H1 (cell line): ENCODE measurements at regions not wholly inside any gene's neighbourhood (a gene's known extent, or its start where the extent isn't known, plus 50 kb on each side); places are given as distances from the start of the nearest gene placed in this dataset.

Source experiments
- CTCF ChIA-PET: fragments of 300-600 bp; sonication (Branson Sonifier 250); formaldehyde crosslinking; loops from one replicate; lab custom pipeline; 2021; ENCODE audit not compliant: partially characterized antibody; lab: Charles Lee
- POLR2A ChIA-PET: fragments of 300-600 bp; sonication (Branson Sonifier 250); formaldehyde crosslinking; loops from one replicate; lab custom pipeline; 2021; ENCODE audit warnings: inconsistent platforms; ENCODE audit not compliant: partially characterized antibody; lab: Charles Lee
- DNase-seq, 2 experiments: peaks; one replicate each; pipeline versions ENCODE4 v3.0.0 to v3.0.0-alpha.2; 2010 to 2022; ENCODE audit warnings: low spot score in 2 of 2, low read depth in 1 of 2, mixed read lengths in 1 of 2
- FAIRE-seq: peaks from 2 replicates; lab custom pipeline; 2011; peaks lifted over from hg19 to GRCh38; lab: Jason Lieb, UNC
- H2AFZ ChIP-seq: 2 replicates; pipeline ENCODE4 v1.8.1; 2012; ENCODE audit warnings: low read length, inconsistent platforms
- H2AK5ac ChIP-seq: 2 replicates; pipeline ENCODE4 v1.6.1; 2013; ENCODE audit warnings: low read depth, low read length
- H2BK120ac ChIP-seq: replicated peaks from 2 replicates; pipeline ENCODE3; 2013; ENCODE audit warnings: low read depth, low read length, inconsistent platforms
- H2BK12ac ChIP-seq: 2 replicates; pipeline ENCODE4 v1.6.1; 2013; ENCODE audit warnings: low read depth, low read length
- H2BK15ac ChIP-seq: 2 replicates; pipeline ENCODE4 v1.6.1; 2013; ENCODE audit warnings: low read length
- H2BK20ac ChIP-seq: 2 replicates; pipeline ENCODE4 v1.6.1; 2013; ENCODE audit warnings: low read length
- H2BK5ac ChIP-seq: 2 replicates; pipeline ENCODE4 v1.6.1; 2013; ENCODE audit warnings: low read depth, low read length
- H3K14ac ChIP-seq: 2 replicates; pipeline ENCODE4 v1.6.1; 2013; ENCODE audit warnings: inconsistent platforms; ENCODE audit not compliant: insufficient read length
- H3K18ac ChIP-seq: 2 replicates; pipeline ENCODE4 v1.6.1; 2013; ENCODE audit warnings: low read length; ENCODE audit errors: extremely low read depth
- H3K23ac ChIP-seq: 2 replicates; pipeline ENCODE4 v1.6.1; 2013; ENCODE audit warnings: inconsistent platforms; ENCODE audit not compliant: insufficient read length
- H3K23me2 ChIP-seq: 2 replicates; pipeline ENCODE4 v1.6.1; 2013; ENCODE audit warnings: low read depth, low read length
- H3K27ac ChIP-seq: 2 replicates; pipeline ENCODE4 v1.6.1; 2011; ENCODE audit warnings: low read depth, low read length, inconsistent platforms
- H3K27me3 ChIP-seq, 4 experiments: replicated peaks in 1 of 4; 1 replicate in 1 of 4; 2 replicates in 3 of 4; pipeline versions ENCODE4 v1.6.1 to v1.8.1; 2011 to 2013; ENCODE audit warnings: low read length in 3 of 4, mild to moderate bottlenecking in 3 of 4, inconsistent platforms in 2 of 4, mixed read lengths in 2 of 4, moderate library complexity in 1 of 4; ENCODE audit not compliant: control insufficient read depth in 3 of 4, insufficient read depth in 3 of 4; ENCODE audit errors: extremely low read depth in 1 of 4
- H3K36me3 ChIP-seq, 4 experiments: 2 replicates each; pipeline versions ENCODE4 v1.6.1 to v1.8.1; 2011 to 2013; ENCODE audit warnings: mild to moderate bottlenecking in 4 of 4, low read length in 3 of 4, moderate library complexity in 2 of 4, control low read depth in 1 of 4, inconsistent platforms in 1 of 4; ENCODE audit not compliant: insufficient read depth in 4 of 4, control insufficient read depth in 2 of 4
- H3K4ac ChIP-seq: replicated peaks from 2 replicates; pipeline ENCODE3; 2013; ENCODE audit warnings: low read length, low read depth, mixed read lengths, inconsistent platforms; ENCODE audit not compliant: insufficient read length
- H3K4me1 ChIP-seq, 4 experiments: replicated peaks in 1 of 4; 1 replicate in 1 of 4; 2 replicates in 3 of 4; pipeline versions ENCODE4 v1.6.1 to v1.8.1; 2011 to 2013; ENCODE audit warnings: low read length in 3 of 4, inconsistent platforms in 2 of 4, mixed read lengths in 1 of 4; ENCODE audit not compliant: insufficient read depth in 4 of 4, control insufficient read depth in 3 of 4
- H3K4me2 ChIP-seq, 2 experiments: 2 replicates each; pipeline versions ENCODE4 v1.6.1 to v1.8.1; 2011 to 2013; ENCODE audit warnings: low read depth in 2 of 2, low read length in 2 of 2, control low read depth in 1 of 2, inconsistent platforms in 1 of 2, mild to moderate bottlenecking in 1 of 2; ENCODE audit not compliant: insufficient read depth in 1 of 2
- H3K4me3 ChIP-seq, 4 experiments: fragments of 200-600, 300-600 bp in 1 of 4; sonication (generic), shearing (Covaris generic), sonication (Bioruptor Twin) in 1 of 4; 2 replicates each; pipeline versions ENCODE4 v1.5.1 to v1.8.1; 2011 to 2016; ENCODE audit warnings: low read length in 4 of 4, low read depth in 3 of 4, control low read depth in 2 of 4, inconsistent platforms in 2 of 4, mild to moderate bottlenecking in 2 of 4, mixed read lengths in 1 of 4, moderate library complexity in 1 of 4; ENCODE audit not compliant: insufficient read depth in 2 of 4; ENCODE audit errors: extremely low read depth in 1 of 4
- H3K56ac ChIP-seq: replicated peaks from 2 replicates; pipeline ENCODE3; 2013; ENCODE audit warnings: low read depth, mild to moderate bottlenecking, mixed read lengths, low read length, inconsistent platforms; ENCODE audit not compliant: insufficient read length
- H3K79me1 ChIP-seq: 2 replicates; pipeline ENCODE4 v1.6.1; 2013; ENCODE audit warnings: low read depth, low read length, control low read depth
- H3K79me2 ChIP-seq, 2 experiments: 2 replicates each; pipeline versions ENCODE4 v1.6.1 to v1.8.1; 2012 to 2013; ENCODE audit warnings: low read length in 2 of 2, mild to moderate bottlenecking in 2 of 2, inconsistent platforms in 1 of 2; ENCODE audit not compliant: insufficient read depth in 2 of 2, control insufficient read depth in 1 of 2
- H3K9ac ChIP-seq, 4 experiments: replicated peaks in 1 of 4; 1 replicate in 1 of 4; 2 replicates in 3 of 4; pipeline versions ENCODE4 v1.6.1 to v1.8.1; 2011 to 2013; ENCODE audit warnings: low read depth in 3 of 4, low read length in 3 of 4, control low read depth in 2 of 4, mild to moderate bottlenecking in 2 of 4, moderate library complexity in 2 of 4, inconsistent platforms in 1 of 4; ENCODE audit errors: extremely low read depth in 1 of 4
- H3K9me3 ChIP-seq, 2 experiments: 2 replicates each; pipeline versions ENCODE4 v1.6.1 to v1.8.1; 2012 to 2013; ENCODE audit warnings: mild to moderate bottlenecking in 2 of 2, moderate library complexity in 2 of 2, control low read depth in 1 of 2, inconsistent platforms in 1 of 2, low read depth in 1 of 2, low read length in 1 of 2, mixed read lengths in 1 of 2; ENCODE audit not compliant: insufficient read depth in 2 of 2
- H4K20me1 ChIP-seq, 2 experiments: replicated peaks in 1 of 2; 2 replicates each; pipeline versions ENCODE3 to v1.8.1; 2011 to 2013; ENCODE audit warnings: inconsistent platforms in 2 of 2, low read length in 2 of 2, mild to moderate bottlenecking in 1 of 2; ENCODE audit not compliant: insufficient read depth in 2 of 2, control insufficient read depth in 1 of 2
- H4K5ac ChIP-seq: 2 replicates; pipeline ENCODE4 v1.6.1; 2013; ENCODE audit warnings: low read length, low read depth, mixed read lengths, inconsistent platforms; ENCODE audit not compliant: insufficient read length
- H4K8ac ChIP-seq: 2 replicates; pipeline ENCODE4 v1.8.0; 2013; ENCODE audit warnings: mild to moderate bottlenecking, moderate library complexity, low read length, inconsistent platforms; ENCODE audit not compliant: insufficient read depth; ENCODE audit errors: extremely low read depth
- H4K91ac ChIP-seq: replicated peaks from 2 replicates; pipeline ENCODE3; 2013; ENCODE audit warnings: low read length, mixed read lengths, inconsistent platforms; ENCODE audit not compliant: insufficient read length
- SAP30 ChIP-seq: fragments of 300-600 bp; sonication (generic); IDR thresholded peaks from 2 replicates; pipeline ENCODE4 v1.7.1; 2012; ENCODE audit warnings: low read length, moderate library complexity, mild to moderate bottlenecking, inconsistent platforms; ENCODE audit not compliant: insufficient read depth, insufficient replicate concordance
- WGBS, 2 experiments: shearing (Covaris generic) in 1 of 2; methylation state at CpG; one replicate each; pipeline versions ENCODE4 v1.1.6 to v1.1.7; 2013 to 2015; ENCODE audit warnings: low lambda C conversion rate in 2 of 2, mixed read lengths in 2 of 2, inconsistent platforms in 1 of 2, low coverage in 1 of 2, missing lambda C conversion rate in 1 of 2; ENCODE audit not compliant: insufficient replicate concordance in 2 of 2, insufficient coverage in 1 of 2, insufficient read length in 1 of 2; ENCODE audit errors: extremely low coverage in 1 of 2, missing lambda C conversion rate in 1 of 2; 5-methylcytosine and 5-hydroxymethylcytosine counted together

- Histone ChIP-seq H3K4me2 (no peak overlapping the region), H3K23ac (no peak overlapping the region), H2AK5ac (no peak overlapping the region), H2BK20ac (no peak overlapping the region), H4K5ac (no peak overlapping the region), H4K20me1 (no peaks in the 10 kb centered on the region), H3K27me3 (no peaks in the 10 kb centered on the region), H3K79me2 (no peaks in the 10 kb centered on the region), H3K9ac (no peak overlapping the region), H3K18ac (no peak overlapping the region), H4K8ac (no peak overlapping the region), H2BK5ac (no peak overlapping the region), H2AFZ (no peak overlapping the region), H3K27ac (no peak overlapping the region), H3K9me3 (no peaks in the 10 kb centered on the region), H3K79me1 (no peaks in the 10 kb centered on the region), H3K4me1 (no peaks in the 10 kb centered on the region), H2BK12ac (no peak overlapping the region), H2BK15ac (no peak overlapping the region), H4K91ac (no peak overlapping the region), H3K14ac (no peak overlapping the region), H3K4ac (no peak overlapping the region), H3K23me2 (no peaks in the 10 kb centered on the region), H3K4me3 (no peak overlapping the region), H3K56ac (no peak overlapping the region), H2BK120ac (no peak overlapping the region), H3K36me3 (no peaks in the 10 kb centered on the region)
- no peak for DNase-seq
- 86% methylated on average over 2 of the region's 2 CpGs; no CpG with 5 or more reads in 1 of the 2 experiments for WGBS, 2 experiments
- CTCF ChIA-PET = interaction anchor here (1.0 kb wide), 2 partner anchors 26 to 54 kb away, joined by 3 read pairs; no protein-coding TSS in a partner anchor
- POLR2A ChIA-PET = no interaction called here
- no peak for TF ChIP-seq SAP30
- no peak for FAIRE-seq
Measured at GRCh38 chr11:91194546-91194945, 971.7 kb upstream of the CHORDC1 start.
